Right lobe of liver (tissue), 6 donors: ENCODE measurements at regions not wholly inside any gene's neighbourhood (a gene's known extent, or its start where the extent isn't known, plus 50 kb on each side); places are given as distances from the start of the nearest gene placed in this dataset.
"Not testable (repeated sequence)": the region's sequence is repeated elsewhere in the genome, so short reads cannot be mapped to it uniquely, and the experiment has no call there.

ENCODE experiments used
- ATAC-seq, 4 donors: fragments of 200-7000 bp; cut with Tn5 transposase; one replicate each; pipeline ENCODE4 v1.9.1; 2020; ENCODE audit warnings: mild to moderate bottlenecking in 4 of 4, moderate library complexity in 4 of 4
- DNase-seq, 3 donors: peaks; one replicate each; pipeline ENCODE4 v3.0.0-alpha.2; 2020
- H3K27ac ChIP-seq, 3 donors: fragments of 200-600 bp; one replicate each; pipeline ENCODE4 v1.8.0; 2022
- H3K27me3 ChIP-seq, 2 donors: fragments of 200-600 bp; one replicate each; pipeline ENCODE4 v1.8.0; 2022
- H3K36me3 ChIP-seq, 4 donors: fragments of 200-600 bp; sonication (generic) in 1 of 4; one replicate each; pipeline versions ENCODE4 v1.5.1 to v1.8.0; 2017 to 2022; ENCODE audit warnings: control low read depth in 1 of 4
- H3K4me1 ChIP-seq, 4 donors: fragments of 200-600 bp; sonication (generic) in 1 of 4; one replicate each; pipeline versions ENCODE4 v1.5.1 to v1.8.0; 2017 to 2022; ENCODE audit warnings: control low read depth in 1 of 4
- H3K4me3 ChIP-seq, 3 donors: fragments of 200-600 bp; one replicate each; pipeline ENCODE4 v1.8.0; 2022
- H3K9me3 ChIP-seq, 4 donors: fragments of 200-600 bp; sonication (generic) in 1 of 4; one replicate each; pipeline versions ENCODE4 v1.5.1 to v1.8.0; 2017 to 2022; ENCODE audit warnings: control low read depth in 1 of 4
- POLR2A ChIP-seq: fragments of 450-650 bp; IDR thresholded peaks from one replicate; pipeline ENCODE4 v1.6.1; 2017; ENCODE audit warnings: antibody characterized with exemption, mild to moderate bottlenecking
- WGBS: methylation state at CpG from one replicate; pipeline ENCODE4 v1.1.6; 2018; ENCODE audit warnings: low coverage, low lambda C conversion rate; ENCODE audit not compliant: insufficient coverage; ENCODE audit errors: missing lambda C conversion rate; 5-methylcytosine and 5-hydroxymethylcytosine counted together
- intact Hi-C, 2 donors: fragments of 100-400 bp; cut with DNase I; formaldehyde crosslinking; loops; one replicate each; pipeline versions ENCODE4 v1.11.2 to v1.14.1; 2022
- TF ChIP-seq, protein P1 (sequence below), 4 donors: fragments of 200-600 bp in 3 of 4; fragments of 450-650 bp in 1 of 4; IDR thresholded peaks; one replicate each; pipeline versions ENCODE4 v1.5.1 to v1.8.0; 2016 to 2022; ENCODE audit warnings: antibody characterized with exemption in 4 of 4, mild to moderate bottlenecking in 2 of 4
- donor health status: DM: no; HTN: yes; CAD: no.
- donor health status: DM: no; HTN: no; CAD: no.
- donor health status: DM: no; HTN: no; CAD: no.
- donor health status: DM: no; HTN: yes; CAD: no.
- donor health status: DM: no; HTN: yes; CAD: no.

DNA sequence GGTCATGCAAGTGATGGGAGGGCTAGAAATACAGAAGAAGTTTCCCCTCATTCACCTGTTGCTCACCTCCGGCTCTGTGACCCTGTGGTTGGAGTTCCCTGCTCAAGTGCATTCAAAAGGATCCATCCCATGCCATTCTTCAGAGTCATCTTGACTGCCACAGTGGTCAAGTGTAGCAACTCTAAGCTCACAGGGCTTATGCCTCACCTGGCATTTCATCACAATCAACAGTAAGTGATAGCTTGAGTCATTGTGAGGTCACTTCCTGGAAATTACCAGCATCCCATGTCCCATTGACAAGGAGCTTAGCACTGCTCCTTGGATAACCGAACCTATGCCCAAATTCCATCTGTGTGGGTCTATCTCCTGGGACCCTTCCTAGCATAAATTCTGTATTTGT lies 55.6 kb downstream of the OR4C45 start:
- 50% methylated on average over 1 of the region's 2 CpGs for WGBS
- Histone ChIP-seq H3K4me3 (no peak overlapping the region), H3K27me3 (no peaks in the 10 kb centered on the region), H3K36me3 (no peaks in the 10 kb centered on the region), H3K9me3 (no peaks in the 10 kb centered on the region), H3K27ac (no peak overlapping the region), H3K4me1 (no peaks in the 10 kb centered on the region)
- DNase-seq (no peak), ATAC-seq (no peak)
- intact Hi-C loops = no loop called here
- TF ChIP-seq, protein P1, sequence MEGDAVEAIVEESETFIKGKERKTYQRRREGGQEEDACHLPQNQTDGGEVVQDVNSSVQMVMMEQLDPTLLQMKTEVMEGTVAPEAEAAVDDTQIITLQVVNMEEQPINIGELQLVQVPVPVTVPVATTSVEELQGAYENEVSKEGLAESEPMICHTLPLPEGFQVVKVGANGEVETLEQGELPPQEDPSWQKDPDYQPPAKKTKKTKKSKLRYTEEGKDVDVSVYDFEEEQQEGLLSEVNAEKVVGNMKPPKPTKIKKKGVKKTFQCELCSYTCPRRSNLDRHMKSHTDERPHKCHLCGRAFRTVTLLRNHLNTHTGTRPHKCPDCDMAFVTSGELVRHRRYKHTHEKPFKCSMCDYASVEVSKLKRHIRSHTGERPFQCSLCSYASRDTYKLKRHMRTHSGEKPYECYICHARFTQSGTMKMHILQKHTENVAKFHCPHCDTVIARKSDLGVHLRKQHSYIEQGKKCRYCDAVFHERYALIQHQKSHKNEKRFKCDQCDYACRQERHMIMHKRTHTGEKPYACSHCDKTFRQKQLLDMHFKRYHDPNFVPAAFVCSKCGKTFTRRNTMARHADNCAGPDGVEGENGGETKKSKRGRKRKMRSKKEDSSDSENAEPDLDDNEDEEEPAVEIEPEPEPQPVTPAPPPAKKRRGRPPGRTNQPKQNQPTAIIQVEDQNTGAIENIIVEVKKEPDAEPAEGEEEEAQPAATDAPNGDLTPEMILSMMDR (IDR thresholded peaks at IDR 0.05) = no peak
- no peak for TF ChIP-seq POLR2A

DNA sequence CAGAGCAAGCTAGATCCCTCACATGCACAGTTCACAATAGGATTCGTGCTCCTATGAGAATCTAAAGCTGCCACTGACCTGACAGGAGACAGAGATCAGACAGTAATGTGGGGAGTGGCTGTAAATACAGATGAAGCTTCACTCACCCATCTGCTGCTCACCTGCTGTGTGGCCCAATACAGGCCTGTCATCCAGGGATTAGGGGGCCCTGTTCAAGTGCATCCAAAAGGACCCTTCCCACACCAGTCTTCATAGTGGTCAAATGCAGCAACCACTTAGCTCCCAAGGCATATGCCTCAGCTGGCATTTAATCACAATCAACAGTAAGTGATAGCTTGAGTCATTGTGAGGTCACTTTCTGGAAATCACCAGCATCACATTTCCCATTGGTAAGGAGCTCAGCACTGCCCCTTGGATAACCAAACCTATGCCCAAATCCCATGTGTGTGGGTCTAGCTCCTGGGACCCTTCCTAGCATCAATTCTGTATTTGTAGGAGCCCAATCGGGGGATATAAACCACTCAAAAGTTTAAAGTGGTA lies 65.6 kb downstream of the OR4C45 start:
- Histone ChIP-seq H3K9me3 (no peaks in the 10 kb centered on the region), H3K27ac (no peak overlapping the region), H3K4me1 (no peaks in the 10 kb centered on the region), H3K4me3 (no peak overlapping the region), H3K36me3 (no peaks in the 10 kb centered on the region), H3K27me3 (no peaks in the 10 kb centered on the region)
- TF ChIP-seq, protein P1 (IDR thresholded peaks at IDR 0.05) = no peak
- TF ChIP-seq POLR2A = no peak
- ATAC-seq = no peak
- intact Hi-C loops = no loop called here
- WGBS = 41% methylated on average over 1 of the region's 2 CpGs
- DNase-seq = no peak

DNA sequence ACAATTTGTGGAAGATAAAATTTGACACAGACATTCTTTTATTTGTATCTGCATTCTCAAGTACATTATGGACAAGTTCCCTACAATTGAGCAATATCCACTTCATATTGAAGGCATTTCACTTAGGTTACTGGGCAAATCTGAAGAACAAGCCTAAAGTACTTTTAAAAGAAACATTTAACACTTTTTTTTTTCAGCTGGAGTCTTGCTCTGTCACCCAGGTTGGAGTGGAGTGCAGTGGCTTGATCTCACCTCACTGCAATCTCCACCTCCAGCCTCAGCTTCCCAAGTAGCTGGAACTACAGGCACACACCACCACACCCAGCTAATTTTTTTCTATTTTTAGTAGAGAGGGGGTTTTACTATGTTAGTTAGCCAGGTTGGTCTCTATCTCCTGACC lies 70.2 kb downstream of the OR4C45 start:
- H3K36me3 ChIP-seq = no peaks in the 10 kb centered on the region
- no peak for TF ChIP-seq POLR2A
- TF ChIP-seq, protein P1 (IDR thresholded peaks at IDR 0.05) = no peak
- DNase-seq (no peak), ATAC-seq (no peak)
- intact Hi-C loops = no loop called here
- H3K4me1 ChIP-seq = no peaks in the 10 kb centered on the region
- no peak overlapping the region for H3K4me3 ChIP-seq
- no peaks in the 10 kb centered on the region for H3K27me3 ChIP-seq
- no peaks in the 10 kb centered on the region for H3K9me3 ChIP-seq
- H3K27ac ChIP-seq = no peak overlapping the region

DNA sequence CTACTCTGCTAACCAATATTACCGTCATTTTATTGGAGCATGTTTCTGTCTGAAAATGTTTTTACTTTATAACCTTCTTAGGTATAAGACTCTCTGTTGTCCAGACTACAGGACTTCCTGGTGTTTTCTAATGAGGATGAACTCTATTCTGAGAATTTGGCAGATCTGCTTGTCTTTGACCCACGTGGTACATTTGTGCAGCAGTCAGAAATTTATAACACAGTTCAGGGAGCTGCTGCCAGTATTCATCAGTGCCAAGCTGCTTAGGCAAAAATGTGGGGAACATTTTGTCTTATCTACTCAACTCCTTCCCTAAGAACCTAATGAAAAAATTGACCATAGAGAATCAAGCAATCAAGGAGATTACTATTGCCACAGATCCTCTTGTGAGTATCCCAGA lies 108.0 kb downstream of the OR4C45 start:
- ATAC-seq, DNase-seq: not testable (repeated sequence)
- 30% methylated on average over 2 of the region's 2 CpGs for WGBS

DNA sequence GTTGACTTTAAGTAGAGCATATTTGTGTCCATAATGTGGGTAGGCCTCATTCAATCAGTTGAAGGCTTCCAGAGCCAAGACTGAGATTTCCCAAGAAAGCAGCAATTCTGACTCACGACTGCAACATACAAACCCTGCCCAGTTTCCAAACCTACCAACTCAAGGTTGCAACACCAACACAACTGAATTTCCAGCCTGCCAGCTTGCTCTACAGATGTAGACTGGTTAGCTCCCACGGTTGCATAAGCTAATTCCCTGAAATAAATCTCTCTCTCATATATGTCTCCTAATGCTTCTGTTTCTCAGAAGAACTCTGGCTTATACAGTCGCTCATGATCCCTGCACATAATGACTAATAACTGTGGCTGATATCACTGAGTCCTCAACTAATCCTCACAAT lies 113.6 kb downstream of the OR4C45 start:
- 45% methylated on average over 2 of the region's 3 CpGs for WGBS
- H3K27me3 ChIP-seq, H3K27ac ChIP-seq, H3K9me3 ChIP-seq, DNase-seq, intact Hi-C loops, ATAC-seq, H3K4me1 ChIP-seq, H3K36me3 ChIP-seq, H3K4me3 ChIP-seq: not testable (repeated sequence)

More for the DNA sequence above, 108.0 kb downstream of the OR4C45 start:
- H3K27me3 ChIP-seq, H3K9me3 ChIP-seq, H3K27ac ChIP-seq, H3K36me3 ChIP-seq, H3K4me1 ChIP-seq, intact Hi-C loops, H3K4me3 ChIP-seq: not testable (repeated sequence)

DNA sequence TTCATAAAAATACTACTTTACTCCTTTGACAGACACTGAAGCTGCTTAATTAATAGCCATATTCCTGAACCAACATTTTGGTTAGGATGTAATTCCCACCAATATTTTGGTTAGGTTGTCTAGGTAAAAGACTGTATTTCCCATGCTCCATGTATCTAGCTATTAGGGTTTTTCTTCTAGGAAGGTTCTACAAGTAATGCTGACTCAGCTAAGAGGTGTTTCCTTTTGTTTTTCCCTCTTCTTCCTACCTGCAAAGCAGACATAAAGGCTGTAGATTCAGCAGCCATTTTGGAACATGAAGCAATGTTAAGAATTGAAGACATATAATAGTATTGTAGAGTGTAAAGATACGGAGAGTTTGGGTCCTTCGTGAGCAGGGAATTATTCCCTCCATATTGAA lies 115.3 kb downstream of the OR4C45 start:
- H3K36me3 ChIP-seq, DNase-seq, ATAC-seq, H3K9me3 ChIP-seq, H3K27me3 ChIP-seq, H3K4me1 ChIP-seq, intact Hi-C loops, H3K27ac ChIP-seq, H3K4me3 ChIP-seq: not testable (repeated sequence)
- WGBS = 70% methylated on average over 2 of the region's 2 CpGs
